ENCODE measurements at regions not wholly inside any gene's neighbourhood (a gene's known extent, or its start where the extent isn't known, plus 50 kb on each side); places are given as distances from the start of the nearest gene placed in this dataset.

DNA sequence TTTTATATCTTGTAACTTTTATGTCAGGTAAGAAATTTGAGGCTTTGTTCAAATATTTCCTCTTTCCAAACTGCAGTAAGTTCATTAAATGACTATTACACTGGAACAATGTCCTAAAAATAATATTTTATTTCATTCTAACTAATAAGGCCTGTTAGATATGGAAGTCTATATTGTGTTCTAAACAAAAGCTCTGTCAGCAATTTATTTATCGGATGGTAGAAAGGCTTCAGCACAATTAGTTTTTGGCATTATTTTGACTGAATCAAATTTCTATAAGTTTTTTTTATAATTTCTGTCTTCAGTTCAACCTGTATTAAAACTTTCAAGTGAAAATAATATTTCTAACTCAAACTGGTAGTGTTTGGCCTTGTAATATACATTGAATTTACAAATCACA lies 992.1 kb downstream of the EPHA3 start (continued):
- no peak for TF ChIP-seq REST (tag by site-specific recombination; IDR thresholded peaks at IDR 0.05)
- no peak for TF ChIP-seq ZNF701 (tag by site-specific recombination; IDR thresholded peaks at IDR 0.05)
- no peak for TF ChIP-seq MYNN (tag by site-specific recombination; IDR thresholded peaks at IDR 0.05; ENCODE audit: borderline replicate concordance)
- no peak for TF ChIP-seq TCF7L2 (IDR thresholded peaks at IDR 0.05; ENCODE audit: borderline replicate concordance, low read depth, low read length)
- no peak for TF ChIP-seq ZNF394 (tag by site-specific recombination; IDR thresholded peaks at IDR 0.05; ENCODE audit: borderline replicate concordance)
- TF ChIP-seq ZNF132 (tag by site-specific recombination; IDR thresholded peaks at IDR 0.05; ENCODE audit: borderline replicate concordance) = no peak
- TF ChIP-seq SALL2 (tag by site-specific recombination; IDR thresholded peaks at IDR 0.05; ENCODE audit: borderline replicate concordance) = no peak
- TF ChIP-seq ZNF670 (tag by site-specific recombination; IDR thresholded peaks at IDR 0.05; ENCODE audit: low read depth) = no peak
- no peak for TF ChIP-seq ZNF549 (tag by site-specific recombination; IDR thresholded peaks at IDR 0.05)
- TF ChIP-seq, protein P1, sequence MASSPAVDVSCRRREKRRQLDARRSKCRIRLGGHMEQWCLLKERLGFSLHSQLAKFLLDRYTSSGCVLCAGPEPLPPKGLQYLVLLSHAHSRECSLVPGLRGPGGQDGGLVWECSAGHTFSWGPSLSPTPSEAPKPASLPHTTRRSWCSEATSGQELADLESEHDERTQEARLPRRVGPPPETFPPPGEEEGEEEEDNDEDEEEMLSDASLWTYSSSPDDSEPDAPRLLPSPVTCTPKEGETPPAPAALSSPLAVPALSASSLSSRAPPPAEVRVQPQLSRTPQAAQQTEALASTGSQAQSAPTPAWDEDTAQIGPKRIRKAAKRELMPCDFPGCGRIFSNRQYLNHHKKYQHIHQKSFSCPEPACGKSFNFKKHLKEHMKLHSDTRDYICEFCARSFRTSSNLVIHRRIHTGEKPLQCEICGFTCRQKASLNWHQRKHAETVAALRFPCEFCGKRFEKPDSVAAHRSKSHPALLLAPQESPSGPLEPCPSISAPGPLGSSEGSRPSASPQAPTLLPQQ (tag by site-specific recombination; IDR thresholded peaks at IDR 0.05) = no peak
- TF ChIP-seq ZIC2 (tag by site-specific recombination; IDR thresholded peaks at IDR 0.05) = no peak
- TF ChIP-seq PRDM10 (tag by site-specific recombination; IDR thresholded peaks at IDR 0.05) = no peak
- no peak for TF ChIP-seq ZNF138 (tag by site-specific recombination; IDR thresholded peaks at IDR 0.05; ENCODE audit: borderline replicate concordance)

DNA sequence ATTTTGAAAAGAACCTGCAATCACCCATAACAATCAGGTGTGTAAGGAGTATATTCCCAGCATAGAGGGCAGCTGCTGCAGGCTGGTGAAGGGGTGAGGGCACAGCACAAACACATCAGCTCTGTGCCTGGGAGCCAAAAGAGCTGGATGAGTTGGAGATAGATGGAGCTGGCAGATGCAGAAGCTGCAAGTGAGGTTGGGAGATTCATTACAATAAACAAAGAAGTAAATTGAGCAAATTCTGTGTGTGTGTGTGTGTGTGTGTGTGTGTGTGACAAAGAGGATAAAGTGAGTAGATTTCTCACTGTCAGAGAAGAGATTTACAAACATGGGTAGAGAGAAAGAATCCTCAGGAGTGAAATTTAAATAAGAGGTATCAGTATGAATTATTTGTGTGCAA lies 994.7 kb downstream of the EPHA3 start:
- ChIA-PET POLR2A (no interaction called here), CTCF (interaction anchor here (0.7 kb wide), 1 partner anchor 10 kb away, joined by 3 read pairs; no protein-coding TSS in a partner anchor)
- Histone ChIP-seq H3K9me3 (ENCODE audit: control insufficient read depth, insufficient read depth, low read depth, low read length) (no peaks in the 10 kb centered on the region), H3K4me1 (ENCODE audit: control insufficient read depth, insufficient read depth, low read length) (no peaks in the 10 kb centered on the region), H3K36me3 (ENCODE audit: control insufficient read depth in 2 of 2, insufficient read depth in 1 of 2, low read length in 2 of 2) (no peaks in the 10 kb centered on the region), H3K27ac (ENCODE audit: extremely low read depth, low read depth, low read length) (no peak overlapping the region), H3K4me3 (ENCODE audit: low read depth, low read length) (no peak overlapping the region)
- no peak for TF ChIP-seq ZNF146 (tag by site-specific recombination; IDR thresholded peaks at IDR 0.05)
- no peak for TF ChIP-seq TCF7L2 (IDR thresholded peaks at IDR 0.05; ENCODE audit: borderline replicate concordance, low read depth, low read length)
- TF ChIP-seq ZBTB7A (tag by site-specific recombination; IDR thresholded peaks at IDR 0.05; ENCODE audit: low read depth) = no peak
- no peak for TF ChIP-seq SETDB1 (IDR thresholded peaks at IDR 0.05; ENCODE audit: insufficient read length, low read length)
- TF ChIP-seq, protein P2, sequence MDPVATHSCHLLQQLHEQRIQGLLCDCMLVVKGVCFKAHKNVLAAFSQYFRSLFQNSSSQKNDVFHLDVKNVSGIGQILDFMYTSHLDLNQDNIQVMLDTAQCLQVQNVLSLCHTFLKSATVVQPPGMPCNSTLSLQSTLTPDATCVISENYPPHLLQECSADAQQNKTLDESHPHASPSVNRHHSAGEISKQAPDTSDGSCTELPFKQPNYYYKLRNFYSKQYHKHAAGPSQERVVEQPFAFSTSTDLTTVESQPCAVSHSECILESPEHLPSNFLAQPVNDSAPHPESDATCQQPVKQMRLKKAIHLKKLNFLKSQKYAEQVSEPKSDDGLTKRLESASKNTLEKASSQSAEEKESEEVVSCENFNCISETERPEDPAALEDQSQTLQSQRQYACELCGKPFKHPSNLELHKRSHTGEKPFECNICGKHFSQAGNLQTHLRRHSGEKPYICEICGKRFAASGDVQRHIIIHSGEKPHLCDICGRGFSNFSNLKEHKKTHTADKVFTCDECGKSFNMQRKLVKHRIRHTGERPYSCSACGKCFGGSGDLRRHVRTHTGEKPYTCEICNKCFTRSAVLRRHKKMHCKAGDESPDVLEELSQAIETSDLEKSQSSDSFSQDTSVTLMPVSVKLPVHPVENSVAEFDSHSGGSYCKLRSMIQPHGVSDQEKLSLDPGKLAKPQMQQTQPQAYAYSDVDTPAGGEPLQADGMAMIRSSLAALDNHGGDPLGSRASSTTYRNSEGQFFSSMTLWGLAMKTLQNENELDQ (tag by site-specific recombination; IDR thresholded peaks at IDR 0.05; ENCODE audit: low read depth) = no peak
- no peak for TF ChIP-seq FEZF1 (tag by site-specific recombination; IDR thresholded peaks at IDR 0.05)
- no peak for TF ChIP-seq ZNF510 (tag by site-specific recombination; IDR thresholded peaks at IDR 0.05; ENCODE audit: insufficient replicate concordance)
- no peak for TF ChIP-seq ZXDB (tag by site-specific recombination; IDR thresholded peaks at IDR 0.05)
- TF ChIP-seq ZNF280D (tag by site-specific recombination; IDR thresholded peaks at IDR 0.05) = no peak
- TF ChIP-seq ZNF654 (tag by site-specific recombination; IDR thresholded peaks at IDR 0.05; ENCODE audit: low read depth) = no peak

All from HEK293 (cell line).